Endothelial cell of umbilical vein (primary cell): ENCODE measurements at regions not wholly inside any gene's neighbourhood (a gene's known extent, or its start where the extent isn't known, plus 50 kb on each side); places are given as distances from the start of the nearest gene placed in this dataset.

Experiments
- BruUV-seq: library from RNA; stranded (reverse); fragments of 400-500 nt; replicated peaks from 2 replicates; lab custom pipeline; 2021; lab: Mats Ljungman, UMichigan
- CTCF ChIA-PET: fragments of 300-600, 350-600 bp; sonication (Branson Sonifier 250); formaldehyde crosslinking; loops from one replicate; lab custom pipeline; 2021; ENCODE audit warnings: antibody characterized with exemption, inconsistent platforms; lab: Charles Lee
- POLR2A ChIA-PET: fragments of 300-600, 350-600 bp; sonication (Branson Sonifier 250); formaldehyde crosslinking; loops from one replicate; lab custom pipeline; 2021; ENCODE audit warnings: antibody characterized with exemption, inconsistent platforms; lab: Charles Lee
- DNase-seq: peaks from one replicate; pipeline ENCODE4 v3.0.0-alpha.2; 2011; ENCODE audit warnings: low read depth, low spot score
- FAIRE-seq: peaks from 2 replicates; lab custom pipeline; 2011; peaks lifted over from hg19 to GRCh38; lab: Jason Lieb, UNC
- H2AFZ ChIP-seq: 2 replicates; pipeline ENCODE4 v1.6.0; 2012; ENCODE audit warnings: low read depth, low read length, control low read depth, inconsistent platforms
- H3K27ac ChIP-seq: 2 replicates; pipeline ENCODE4 v1.5.1; 2011; ENCODE audit warnings: low read depth, mild to moderate bottlenecking, control low read depth, low read length, moderate library complexity; ENCODE audit not compliant: insufficient read depth
- H3K27me3 ChIP-seq, 2 experiments: 2 replicates each; pipeline versions ENCODE4 v1.6.0 to v1.6.1; 2011; ENCODE audit warnings: low read length in 2 of 2, mixed read lengths in 1 of 2; ENCODE audit not compliant: control insufficient read depth in 2 of 2, insufficient read depth in 2 of 2
- H3K36me3 ChIP-seq, 2 experiments: 2 replicates in 1 of 2; 3 replicates in 1 of 2; pipeline ENCODE4 v1.5.1; 2011; ENCODE audit warnings: low read length in 2 of 2, mild to moderate bottlenecking in 1 of 2, moderate library complexity in 1 of 2; ENCODE audit not compliant: control insufficient read depth in 2 of 2, insufficient read depth in 2 of 2; ENCODE audit errors: extremely low read depth in 1 of 2
- H3K4me1 ChIP-seq: 3 replicates; pipeline ENCODE4 v1.5.1; 2011; ENCODE audit warnings: mild to moderate bottlenecking, low read length; ENCODE audit not compliant: control insufficient read depth, insufficient read depth; ENCODE audit errors: extremely low read depth
- H3K4me2 ChIP-seq: 2 replicates; pipeline ENCODE4 v1.6.1; 2011; ENCODE audit warnings: low read length, control low read depth, mixed read lengths; ENCODE audit not compliant: insufficient read depth
- H3K4me3 ChIP-seq, 3 experiments: fragments of 200-600 bp in 1 of 3; sonication (generic), shearing (Covaris generic) in 1 of 3; replicated peaks in 1 of 3; 2 replicates each; pipeline ENCODE4 v1.5.1; 2011 to 2016; ENCODE audit warnings: control low read depth in 3 of 3, low read length in 3 of 3, mild to moderate bottlenecking in 2 of 3, inconsistent platforms in 1 of 3, low read depth in 1 of 3, moderate library complexity in 1 of 3; ENCODE audit not compliant: insufficient read depth in 1 of 3
- H3K79me2 ChIP-seq: 2 replicates; pipeline ENCODE4 v1.6.0; 2012; ENCODE audit warnings: low read length, inconsistent platforms; ENCODE audit not compliant: control insufficient read depth, insufficient read depth
- H3K9ac ChIP-seq: replicated peaks from 2 replicates; pipeline ENCODE3; 2011; ENCODE audit warnings: low read length, control low read depth; ENCODE audit not compliant: insufficient read depth; ENCODE audit errors: extremely low read depth
- H3K9me1 ChIP-seq: replicated peaks from 3 replicates; pipeline ENCODE4 v1.6.0; 2011; ENCODE audit warnings: mild to moderate bottlenecking, low read length; ENCODE audit not compliant: control insufficient read depth, insufficient read depth; ENCODE audit errors: extremely low read depth
- H3K9me3 ChIP-seq: replicated peaks from 2 replicates; pipeline ENCODE4 v1.5.1; 2012; ENCODE audit warnings: low read length, inconsistent platforms; ENCODE audit not compliant: control insufficient read depth, insufficient read depth
- H4K20me1 ChIP-seq: replicated peaks from 2 replicates; pipeline ENCODE3; 2011; ENCODE audit warnings: mild to moderate bottlenecking, low read length; ENCODE audit not compliant: control insufficient read depth, insufficient read depth; ENCODE audit errors: extremely low read depth
- CTCF ChIP-seq, 2 donors: IDR thresholded peaks; 1 replicate in 1 of 2; 2 replicates in 1 of 2; pipeline ENCODE4 v1.5.1; 2011; ENCODE audit warnings: low read length in 2 of 2, mild to moderate bottlenecking in 2 of 2, moderate library complexity in 2 of 2, control low read depth in 1 of 2, inconsistent platforms in 1 of 2, low read depth in 1 of 2; ENCODE audit not compliant: insufficient read depth in 1 of 2; ENCODE audit errors: extremely low read depth in 1 of 2
- EZH2 ChIP-seq: IDR thresholded peaks from 2 replicates; pipeline ENCODE4 v1.6.1; 2012; ENCODE audit warnings: borderline replicate concordance, low read depth, mild to moderate bottlenecking, moderate library complexity, low read length, inconsistent platforms; ENCODE audit not compliant: severe bottlenecking
- FOS ChIP-seq: IDR thresholded peaks from 2 replicates; pipeline ENCODE4 v1.6.1; 2011; ENCODE audit warnings: mild to moderate bottlenecking, low read length, moderate library complexity, borderline replicate concordance; ENCODE audit not compliant: insufficient read depth
- GATA2 ChIP-seq: IDR thresholded peaks from 2 replicates; pipeline ENCODE4 v1.7.0; 2011; ENCODE audit warnings: low read depth, mild to moderate bottlenecking, moderate library complexity, mixed read lengths, low read length; ENCODE audit not compliant: insufficient read length, insufficient read depth
- JUN ChIP-seq: IDR thresholded peaks from 2 replicates; pipeline ENCODE4 v1.6.1; 2011; ENCODE audit warnings: borderline replicate concordance, low read depth; ENCODE audit not compliant: insufficient read length, insufficient read depth
- POLR2A ChIP-seq: IDR thresholded peaks from 2 replicates; pipeline ENCODE4 v1.6.1; 2012; ENCODE audit warnings: low read depth, mild to moderate bottlenecking, control low read depth, low read length
- POLR2AphosphoS5 ChIP-seq: IDR thresholded peaks from 2 replicates; pipeline ENCODE4 v1.6.1; 2012; ENCODE audit warnings: low read depth, mild to moderate bottlenecking, control low read depth, low read length, moderate library complexity; ENCODE audit not compliant: insufficient read depth
- dilution Hi-C: fragments of 300-500 bp; cut with MboI; formaldehyde crosslinking; loops from one replicate; pipeline ENCODE4 v1.15.0; 2019; ENCODE audit warnings: low sequenced_read_pairs; ENCODE audit not compliant: extremely low pct_ligation_motif_present
- intact Hi-C: fragments of 100-400 bp; cut with micrococcal nuclease; formaldehyde crosslinking; loops from one replicate; pipeline ENCODE4 v1.10.0; 2022
- TF ChIP-seq, protein P1 (sequence below): IDR thresholded peaks from 2 replicates; pipeline ENCODE4 v1.6.1; 2011; ENCODE audit not compliant: insufficient read depth, insufficient read length

- Histone ChIP-seq H3K4me2 (no peak overlapping the region), H3K27me3 (no peaks in the 10 kb centered on the region), H3K4me1 (no peaks in the 10 kb centered on the region), H4K20me1 (no peaks in the 10 kb centered on the region), H2AFZ (no peak overlapping the region), H3K27ac (no peak overlapping the region), H3K9me3 (peaks cover 4% of the 10 kb centered on the region), H3K9ac (no peak overlapping the region), H3K36me3 (no peaks in the 10 kb centered on the region), H3K79me2 (no peaks in the 10 kb centered on the region), H3K9me1 (no peaks in the 10 kb centered on the region), H3K4me3 (no peak overlapping the region)
- FAIRE-seq (no peak), DNase-seq (no peak)
- dilution Hi-C loops, result no loop called here
- no TSS peak for BruUV-seq
- TF ChIP-seq, protein P1, sequence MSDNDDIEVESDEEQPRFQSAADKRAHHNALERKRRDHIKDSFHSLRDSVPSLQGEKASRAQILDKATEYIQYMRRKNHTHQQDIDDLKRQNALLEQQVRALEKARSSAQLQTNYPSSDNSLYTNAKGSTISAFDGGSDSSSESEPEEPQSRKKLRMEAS, result no peak
- TF ChIP-seq POLR2A, result no peak
- TF ChIP-seq JUN, result no peak
- no peak for TF ChIP-seq CTCF (IDR thresholded peaks at IDR 0.05; ENCODE audit: extremely low read depth in 1 of 2, insufficient read depth in 1 of 2, low read depth in 1 of 2, low read length in 2 of 2)
- TF ChIP-seq EZH2, result no peak
- no peak for TF ChIP-seq GATA2
- no peak for TF ChIP-seq FOS
- no peak for TF ChIP-seq POLR2AphosphoS5
- intact Hi-C loops, result no loop called here
- POLR2A ChIA-PET, result no interaction called here
- CTCF ChIA-PET, result interaction anchor here (1.2 kb wide), 1 partner anchor 54 kb away, joined by 3 read pairs; no protein-coding TSS in a partner anchor
These were observed 178.2 kb downstream of the GBA3 start for GRCh38 chr4:22870847-22871449.
